ENCODE measurements at regions not wholly inside any gene's neighbourhood (a gene's known extent, or its start where the extent isn't known, plus 50 kb on each side); places are given as distances from the start of the nearest gene placed in this dataset.
A peak's percentile ranks its signal among the peaks of the same experiment; 100 is the strongest.

DNA sequence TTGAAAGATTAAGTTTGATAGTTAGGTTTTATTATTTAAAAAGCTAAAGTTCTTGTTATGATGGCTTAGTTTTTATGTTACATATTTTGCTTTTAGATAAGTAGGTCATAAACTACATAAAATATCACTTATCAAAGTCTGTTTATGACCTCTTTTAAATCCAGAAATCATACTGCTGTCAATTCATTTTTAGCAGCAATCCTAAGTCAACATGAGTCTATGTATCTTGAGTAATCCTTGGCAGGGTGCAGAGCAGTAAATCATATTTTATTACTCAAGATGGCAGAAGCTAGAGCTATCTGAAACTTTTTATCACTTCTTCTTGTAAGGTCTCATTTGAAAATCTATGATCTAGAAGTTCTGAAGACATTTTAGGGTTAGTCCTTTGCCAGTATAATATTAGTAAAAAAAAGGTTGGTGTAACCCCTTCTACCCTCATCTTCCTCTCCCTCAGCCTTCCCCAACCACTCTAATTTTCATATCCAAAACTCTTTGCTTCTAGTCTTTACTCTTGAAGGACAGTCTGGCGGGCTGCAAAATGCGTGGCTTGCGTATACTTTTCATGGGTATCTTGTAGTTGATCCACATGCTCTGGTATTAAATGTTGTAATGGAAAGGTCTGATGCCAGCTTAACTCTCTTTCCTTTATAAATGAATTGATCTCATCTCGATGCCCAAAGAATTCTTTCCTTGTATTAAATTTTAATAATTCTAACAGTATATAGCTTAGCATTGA is 134.0 kb upstream of the THRB start:
- no peak for TF ChIP-seq ZFX (IDR thresholded peaks at IDR 0.05)
- H3K27ac ChIP-seq = peak overlapping the region; percentile 58

GRCh38 chr3:24631481-24631880 is 136.8 kb upstream of the THRB start:
- no peak overlapping the region for H3K27ac ChIP-seq
- TF ChIP-seq ZFX (IDR thresholded peaks at IDR 0.05) (no peak), CTCF (conservative IDR thresholded peaks at IDR 0.05) (no peak)

- TF ChIP-seq CTCF (conservative IDR thresholded peaks at IDR 0.05) (no peak), ZFX (IDR thresholded peaks at IDR 0.05) (no peak)
- no peak overlapping the region for H3K27ac ChIP-seq
Observed at GRCh38 chr3:24639061-24639460, 144.4 kb upstream of the THRB start.

DNA sequence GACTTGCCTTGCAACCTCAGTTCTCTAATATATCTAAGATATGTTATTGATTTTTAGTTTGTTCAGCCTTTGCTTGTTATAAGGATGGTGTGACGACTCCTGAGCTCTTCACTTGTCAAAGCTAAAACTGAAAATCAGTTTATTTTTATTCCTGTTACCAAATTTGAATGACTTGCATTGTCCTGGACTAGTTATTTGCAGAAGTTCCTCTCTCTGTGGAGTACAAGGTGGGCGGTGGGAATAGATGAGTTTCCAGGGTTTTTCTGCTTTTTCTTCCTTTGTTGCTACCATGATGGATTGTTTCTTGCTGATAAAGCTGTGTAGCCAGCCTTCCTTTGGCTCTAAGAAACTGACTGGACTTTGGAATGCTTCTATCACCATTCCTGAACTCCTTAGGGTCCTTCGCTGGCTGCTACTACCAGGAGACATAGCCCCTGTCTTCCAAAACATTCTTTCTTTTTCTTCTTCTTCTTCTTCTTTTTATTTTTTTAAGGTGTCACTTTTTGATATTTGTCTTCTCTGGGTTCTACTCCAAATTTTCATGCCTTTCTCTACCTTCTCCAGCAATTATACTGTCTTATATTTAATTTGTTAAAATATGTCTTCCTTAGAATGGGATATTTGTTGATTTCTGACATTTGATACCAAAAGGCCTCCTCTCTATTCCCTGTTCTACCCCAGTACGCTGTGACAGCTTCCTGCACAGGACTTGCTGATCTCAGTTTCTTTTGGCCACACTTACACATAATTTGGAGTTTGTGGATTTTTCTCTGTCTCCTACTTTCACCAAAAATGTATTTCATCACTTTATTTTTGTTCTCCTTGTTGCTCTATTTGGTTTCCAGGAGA is 145.1 kb upstream of the THRB start:
- no peak overlapping the region for H3K27ac ChIP-seq
- no peak for TF ChIP-seq CTCF (conservative IDR thresholded peaks at IDR 0.05)
- TF ChIP-seq ZFX (IDR thresholded peaks at IDR 0.05) = no peak

DNA sequence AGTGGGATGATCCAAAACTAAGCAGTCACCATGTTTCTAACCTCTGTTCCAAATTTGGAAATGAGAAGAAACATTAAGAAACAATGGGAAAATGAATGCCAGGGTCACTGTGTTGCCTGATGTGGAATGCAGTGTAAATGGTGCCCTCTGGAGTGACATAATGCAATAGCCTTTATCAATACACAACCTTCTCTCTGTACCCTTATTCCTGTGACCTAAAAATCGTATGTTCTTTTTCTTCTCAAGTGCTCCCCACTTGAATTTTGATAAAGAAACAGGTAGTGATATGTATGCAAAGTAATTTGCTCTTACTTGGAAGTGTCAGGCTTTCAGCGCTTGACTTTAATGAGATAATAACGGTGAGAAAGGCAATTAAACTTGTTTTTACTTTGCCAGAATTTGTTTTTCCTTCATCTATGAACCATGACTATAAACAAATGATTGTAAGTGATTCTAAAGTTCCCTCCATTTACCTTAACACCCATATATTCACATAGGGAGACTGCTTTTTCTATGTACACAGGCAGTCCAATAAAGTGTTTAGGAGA is 145.8 kb upstream of the THRB start:
- TF ChIP-seq CTCF (conservative IDR thresholded peaks at IDR 0.05) (peak; percentile 81), ZFX (IDR thresholded peaks at IDR 0.05) (no peak)
- H3K27ac ChIP-seq = no peak overlapping the region

- peak overlapping the region; percentile 54; the same call in 1 of the 2 replicates for H3K27ac ChIP-seq
- no peak for TF ChIP-seq ZFX (IDR thresholded peaks at IDR 0.05)
- TF ChIP-seq CTCF (conservative IDR thresholded peaks at IDR 0.05) = no peak
Observed at GRCh38 chr3:24641628-24642027, 147.0 kb upstream of the THRB start.

GRCh38 chr3:24645047-24645446 is 150.4 kb upstream of the THRB start:
- no peak overlapping the region for H3K27ac ChIP-seq
- TF ChIP-seq ZFX (IDR thresholded peaks at IDR 0.05) (no peak), CTCF (conservative IDR thresholded peaks at IDR 0.05) (no peak)

All from C4-2B (cell line).